GM19372 (cell line): ENCODE measurements at regions not wholly inside any gene's neighbourhood (a gene's known extent, or its start where the extent isn't known, plus 50 kb on each side); places are given as distances from the start of the nearest gene placed in this dataset.

Source experiments
- ATAC-seq: cut with Tn5 transposase; IDR thresholded peaks from one replicate; pipeline ENCODE4 v1.9.1; 2021; ENCODE audit warnings: mild to moderate bottlenecking, low read depth, moderate library complexity; ENCODE audit not compliant: unreplicated experiment

DNA sequence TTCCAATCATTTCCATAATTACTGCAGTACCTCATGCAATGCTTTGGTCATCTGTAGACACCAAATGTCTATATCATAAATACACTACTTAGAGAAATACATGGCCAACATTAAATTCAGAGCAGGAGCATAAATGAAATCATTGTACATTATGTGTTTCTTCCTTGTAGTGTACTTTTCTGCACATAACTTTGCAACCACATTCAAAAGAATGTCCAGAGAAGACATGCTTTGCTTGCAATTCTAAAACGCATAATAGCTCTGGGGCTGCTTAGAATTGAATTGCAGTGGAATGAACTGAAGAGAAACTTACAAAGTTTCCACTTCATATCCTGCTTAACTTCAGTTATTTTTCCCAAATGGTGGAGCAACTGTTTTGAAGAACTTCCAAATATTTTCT lies 664.4 kb downstream of the DSC3 start:
- no peak for ATAC-seq

DNA sequence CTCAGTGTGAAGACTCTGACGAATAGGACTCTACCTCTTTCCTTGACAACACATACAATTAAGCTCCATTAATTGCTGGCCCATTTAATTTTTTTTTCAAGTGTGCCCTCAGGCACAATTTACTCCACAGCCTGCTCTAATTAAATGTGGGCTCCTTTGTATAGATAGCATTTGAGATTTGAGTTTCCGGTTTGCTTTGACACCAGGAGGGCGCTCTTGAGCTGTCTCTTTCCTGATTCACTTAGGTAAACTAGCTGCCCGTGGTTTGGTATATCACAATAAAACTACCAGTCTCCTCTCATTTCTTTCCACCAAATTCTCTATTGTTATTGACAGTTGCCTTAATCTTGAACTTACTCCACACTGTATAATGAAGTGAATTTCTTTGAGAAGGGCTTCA lies 666.0 kb downstream of the DSC3 start:
- no peak for ATAC-seq

DNA sequence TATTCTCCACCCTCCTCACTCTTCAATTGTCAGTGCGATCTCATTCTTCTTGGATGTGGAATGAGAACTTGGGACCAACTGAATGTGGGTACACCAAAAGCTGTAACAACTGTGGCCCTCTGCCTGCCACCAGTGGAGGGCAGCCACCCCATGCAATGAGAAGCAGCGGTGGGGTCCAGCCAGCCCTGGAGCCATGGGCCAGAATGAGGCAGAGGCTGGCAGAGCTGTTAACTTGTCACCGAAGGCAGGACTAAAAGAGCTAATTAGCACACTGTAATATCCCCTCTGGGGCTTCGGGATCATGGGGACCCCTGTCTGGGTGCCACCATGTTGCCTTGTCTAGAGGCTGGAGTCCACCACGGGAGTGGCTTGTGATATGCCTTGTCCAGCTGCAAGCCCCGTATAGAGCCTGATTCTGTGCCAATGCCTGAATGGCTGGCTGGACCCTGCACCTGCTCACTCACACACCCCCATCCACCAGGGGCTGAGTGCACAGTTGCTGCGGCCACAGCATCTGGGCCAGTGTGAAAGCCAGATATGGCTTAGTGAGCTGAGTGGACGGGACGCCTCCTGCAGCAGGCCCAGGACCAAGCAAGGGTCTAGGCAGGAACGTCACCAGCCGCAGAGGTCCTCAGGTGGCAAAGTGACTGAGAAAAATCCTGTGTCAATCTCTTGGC lies 680.5 kb downstream of the DSC3 start:
- ATAC-seq = no peak

DNA sequence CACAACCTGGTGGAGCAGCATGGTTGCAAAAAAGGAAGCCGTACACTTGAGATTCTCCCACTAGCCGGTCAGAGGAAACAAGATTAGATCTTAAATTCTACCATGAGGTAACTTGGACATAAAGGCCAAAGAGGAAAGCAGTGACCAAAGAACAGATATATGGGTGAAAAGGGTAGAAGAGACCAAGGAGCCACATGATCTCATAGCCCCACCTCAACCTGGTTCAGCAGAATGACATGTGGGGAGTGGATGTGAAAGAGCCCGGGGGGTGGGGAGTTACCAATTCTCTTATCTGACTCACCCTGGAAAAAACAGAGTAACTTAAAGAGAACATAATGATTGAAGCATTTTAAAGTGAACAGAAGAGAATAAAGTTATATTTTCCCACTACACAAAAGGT lies 683.0 kb downstream of the DSC3 start:
- ATAC-seq = no peak

DNA sequence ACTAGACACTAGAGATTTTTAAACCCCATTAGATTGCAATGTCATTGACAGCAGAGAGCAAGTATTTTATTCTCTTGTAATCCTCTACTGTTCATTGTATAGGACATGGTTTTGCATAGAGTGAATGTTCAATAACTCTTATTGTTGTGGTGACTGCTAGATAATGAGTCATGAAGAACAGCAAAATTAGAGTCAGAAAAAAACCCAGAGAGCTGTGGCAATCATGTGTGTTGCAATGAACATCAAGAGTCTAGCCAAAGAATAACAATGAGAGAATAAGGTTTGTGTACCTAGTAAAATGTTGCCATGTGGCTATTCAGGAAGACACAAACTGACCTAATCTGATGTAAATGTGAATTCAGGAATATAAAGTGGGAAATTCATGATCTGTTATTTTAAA lies 684.0 kb downstream of the DSC3 start:
- no peak for ATAC-seq

DNA sequence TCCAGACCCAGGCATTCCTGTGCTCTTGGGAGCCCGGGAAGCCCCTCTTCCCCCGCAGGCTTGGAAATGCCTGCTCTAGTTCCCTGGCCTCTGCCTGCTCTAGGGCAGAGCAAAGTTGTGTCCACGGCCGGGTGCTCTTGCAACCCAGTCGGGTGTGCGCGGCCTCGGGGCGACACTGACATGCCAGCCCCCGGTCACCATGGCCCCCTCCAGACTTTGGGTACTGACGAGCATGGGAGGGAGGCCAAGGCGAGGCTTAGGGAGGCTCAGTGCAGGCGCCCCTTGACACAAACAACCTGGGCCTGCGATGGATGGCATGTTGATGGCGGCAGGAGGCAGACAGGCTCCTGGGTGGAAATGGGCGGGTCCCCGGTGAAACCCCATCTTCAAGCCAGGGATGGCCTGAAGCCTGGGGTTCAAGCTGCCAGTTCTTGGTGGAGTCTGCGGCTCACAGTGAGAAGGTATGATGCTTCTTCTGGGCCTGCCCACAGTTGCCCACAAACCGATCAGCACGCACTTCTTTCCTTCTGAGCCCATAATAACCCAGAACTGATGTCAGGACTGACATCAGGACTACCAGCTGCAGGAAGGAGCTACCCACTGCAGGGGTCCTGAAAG lies 689.9 kb downstream of the DSC3 start:
- ATAC-seq = no peak

DNA sequence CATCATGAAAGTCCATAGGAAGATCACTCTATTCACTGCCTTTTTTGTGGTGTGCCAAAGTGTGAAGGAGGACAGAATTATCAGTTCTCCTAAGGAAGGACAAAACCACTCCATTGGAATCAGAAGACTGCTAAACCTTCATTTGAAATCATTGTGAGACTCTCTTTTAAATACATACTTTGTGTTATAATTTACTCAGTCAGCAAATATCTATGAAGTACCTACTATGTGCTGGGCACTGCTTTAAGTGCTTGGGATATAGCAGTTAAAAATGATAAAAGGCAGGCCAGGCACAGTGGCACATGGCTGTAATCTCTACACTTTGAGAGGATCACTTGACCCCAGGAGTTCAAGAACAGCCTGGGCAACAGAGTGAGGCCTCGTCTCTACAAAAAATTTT lies 692.3 kb downstream of the DSC3 start:
- ATAC-seq = no peak

DNA sequence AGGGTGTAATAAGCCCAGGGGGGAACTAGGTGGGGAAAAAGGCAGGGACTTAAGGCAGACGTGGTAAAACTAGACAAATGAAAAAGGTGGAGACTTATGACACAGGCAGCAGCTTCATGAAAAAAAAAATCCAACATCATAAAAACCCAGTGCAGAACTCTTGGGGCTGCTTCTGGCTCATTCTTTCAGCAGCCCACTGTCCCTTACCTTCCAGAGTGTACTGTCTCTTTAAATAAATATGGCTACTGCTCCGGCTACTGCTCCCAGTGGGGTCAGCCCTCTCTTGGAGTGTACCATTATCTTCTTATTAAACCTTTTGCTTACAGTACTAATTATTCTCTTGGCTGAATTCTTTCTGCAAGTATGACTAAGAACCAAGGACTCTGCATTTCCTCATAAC lies 699.5 kb downstream of the DSC3 start:
- no peak for ATAC-seq

DNA sequence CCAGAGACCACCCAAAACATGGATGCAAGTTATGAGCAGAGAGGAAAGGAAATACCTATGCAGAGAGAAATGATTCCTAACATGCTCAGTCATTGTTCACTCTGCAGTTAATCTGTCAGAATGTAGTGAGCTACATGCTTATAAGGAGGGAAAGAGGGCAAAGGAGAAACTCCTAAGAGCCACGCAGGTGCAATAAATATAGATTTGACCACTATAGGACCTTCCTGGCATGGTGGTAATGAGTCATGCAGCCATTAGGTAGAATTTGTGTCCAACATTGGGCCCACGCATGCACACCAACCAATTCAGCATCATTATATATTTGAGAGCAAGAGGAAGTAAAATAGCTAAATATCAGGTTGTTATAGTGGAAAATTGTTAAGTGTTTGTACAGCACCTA lies 699.9 kb downstream of the DSC3 start:
- ATAC-seq = no peak

DNA sequence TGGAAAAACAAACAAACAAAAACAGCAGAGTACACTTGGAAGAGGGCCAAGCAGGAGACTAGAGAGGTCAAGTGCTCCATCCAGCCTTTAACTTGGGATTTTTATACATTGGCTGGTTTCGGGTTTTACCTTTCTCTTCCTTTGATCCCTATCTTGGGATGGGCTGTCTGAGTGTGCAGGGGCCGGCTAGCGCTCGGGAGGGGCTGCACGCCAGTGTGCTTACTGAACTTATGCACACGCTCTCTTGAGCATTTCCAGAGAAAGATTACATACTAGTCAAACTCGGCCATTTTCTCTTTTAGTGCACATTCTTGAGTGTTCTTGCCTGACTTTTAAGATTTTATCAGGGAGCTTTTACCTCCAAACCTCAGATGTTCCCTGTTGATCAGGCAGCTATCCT lies 707.8 kb downstream of the DSC3 start:
- no peak for ATAC-seq

DNA sequence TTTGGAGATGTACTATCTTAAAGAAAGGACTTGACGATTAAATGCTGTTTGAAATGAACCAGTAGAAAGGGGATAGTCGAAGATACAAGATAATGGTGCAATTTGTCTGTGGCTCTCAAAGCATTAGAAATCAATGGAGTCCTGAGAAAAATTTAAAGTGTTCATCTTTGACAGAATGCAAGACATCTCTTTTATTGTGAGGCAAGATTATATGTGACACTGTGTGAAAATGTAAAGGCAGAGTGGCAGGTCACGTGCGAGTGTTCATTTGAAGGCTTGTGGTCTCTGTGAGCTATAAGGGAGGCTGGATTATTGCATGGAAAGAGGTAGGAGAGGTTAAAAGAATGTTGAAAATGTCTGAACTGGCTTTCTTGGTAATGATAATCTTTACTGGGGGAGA lies 709.2 kb downstream of the DSC3 start:
- no peak for ATAC-seq

DNA sequence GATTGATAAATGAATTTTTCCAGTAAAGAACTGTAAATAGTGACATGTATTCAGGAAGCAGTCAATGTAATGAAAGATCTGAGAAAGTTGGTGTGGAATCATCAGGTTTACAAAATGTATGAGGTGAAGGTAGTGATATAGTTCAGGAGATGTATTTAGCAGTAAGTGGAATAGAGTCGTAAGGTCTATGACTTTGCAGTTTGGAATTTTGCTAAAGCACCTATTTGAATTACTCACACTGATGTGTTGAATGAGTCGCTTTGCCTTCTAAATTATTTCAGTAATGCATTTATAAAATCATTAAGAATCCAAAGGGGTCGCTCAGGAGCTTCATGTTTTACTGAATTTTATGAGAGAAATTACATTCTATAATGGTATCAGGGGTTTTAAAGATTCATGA lies 713.7 kb downstream of the DSC3 start:
- no peak for ATAC-seq

DNA sequence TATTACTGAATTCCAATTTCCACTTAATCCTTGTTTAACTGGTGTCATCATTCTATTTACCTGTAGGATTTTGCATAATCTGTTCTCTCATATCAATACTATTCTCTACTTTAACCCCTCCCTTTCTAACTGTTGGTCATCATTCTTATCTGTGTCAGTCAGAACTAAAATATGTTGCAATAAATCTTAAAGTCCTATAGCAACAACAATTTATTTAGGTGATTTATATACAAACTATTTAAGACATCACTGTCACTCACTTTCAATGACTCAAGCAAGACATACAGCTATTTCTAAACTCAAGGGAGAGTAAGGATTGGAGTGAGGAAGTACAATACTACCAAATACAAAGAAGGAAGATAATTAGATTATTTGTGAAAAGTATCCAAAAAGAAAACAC lies 740.4 kb downstream of the DSC3 start:
- no peak for ATAC-seq

DNA sequence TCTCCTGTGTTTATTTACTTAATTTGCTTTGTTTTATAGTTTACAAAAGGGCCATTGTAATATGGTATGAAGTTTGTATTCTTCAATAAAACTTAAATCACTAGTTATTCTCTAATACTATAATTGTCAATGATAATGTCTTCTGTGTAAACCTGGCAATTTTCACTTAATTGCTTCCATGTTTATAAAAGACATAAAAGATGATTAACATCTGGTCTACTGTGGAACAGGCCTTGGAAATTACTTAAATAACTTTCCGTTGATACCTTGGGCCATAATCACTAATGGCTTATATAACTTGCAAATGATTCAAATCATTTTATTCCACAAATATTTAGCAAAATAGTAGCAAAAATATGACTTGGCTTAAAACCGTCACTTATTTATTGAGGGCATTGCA lies 743.8 kb downstream of the DSC3 start:
- no peak for ATAC-seq

DNA sequence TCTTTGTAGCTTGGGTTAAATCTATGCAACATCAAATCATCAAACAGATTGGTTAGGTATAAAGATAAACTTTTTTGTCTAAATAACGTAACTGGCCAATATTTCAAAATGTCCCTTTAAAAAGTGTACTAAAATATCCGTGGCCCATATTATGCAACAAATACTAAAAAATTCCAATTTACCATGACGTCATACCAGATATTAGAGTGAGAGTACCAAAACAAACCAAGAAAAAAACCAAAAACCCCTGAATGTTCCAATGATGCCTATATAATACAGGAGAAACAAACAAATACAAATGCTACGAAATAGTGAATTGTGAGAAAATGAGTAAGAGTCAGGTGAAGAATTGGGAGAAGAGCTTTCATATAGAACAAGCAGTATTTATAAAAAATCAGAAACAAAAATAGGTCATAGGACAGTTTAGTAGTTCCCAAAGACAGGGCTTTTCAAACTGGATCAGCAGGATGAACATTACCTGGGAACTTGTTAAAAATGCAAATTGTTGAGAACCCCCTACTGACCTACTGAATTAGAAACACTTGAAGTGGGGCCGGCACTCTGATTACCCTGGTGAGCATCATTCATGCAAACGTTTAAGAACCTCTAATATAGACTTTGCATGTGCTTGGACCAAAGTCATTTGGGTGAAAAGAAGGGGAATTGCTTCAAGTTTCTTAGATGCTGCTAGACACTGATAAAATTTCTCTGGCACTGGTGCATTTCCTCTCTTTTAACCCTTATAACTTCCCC lies 753.7 kb downstream of the DSC3 start:
- ATAC-seq = no peak

DNA sequence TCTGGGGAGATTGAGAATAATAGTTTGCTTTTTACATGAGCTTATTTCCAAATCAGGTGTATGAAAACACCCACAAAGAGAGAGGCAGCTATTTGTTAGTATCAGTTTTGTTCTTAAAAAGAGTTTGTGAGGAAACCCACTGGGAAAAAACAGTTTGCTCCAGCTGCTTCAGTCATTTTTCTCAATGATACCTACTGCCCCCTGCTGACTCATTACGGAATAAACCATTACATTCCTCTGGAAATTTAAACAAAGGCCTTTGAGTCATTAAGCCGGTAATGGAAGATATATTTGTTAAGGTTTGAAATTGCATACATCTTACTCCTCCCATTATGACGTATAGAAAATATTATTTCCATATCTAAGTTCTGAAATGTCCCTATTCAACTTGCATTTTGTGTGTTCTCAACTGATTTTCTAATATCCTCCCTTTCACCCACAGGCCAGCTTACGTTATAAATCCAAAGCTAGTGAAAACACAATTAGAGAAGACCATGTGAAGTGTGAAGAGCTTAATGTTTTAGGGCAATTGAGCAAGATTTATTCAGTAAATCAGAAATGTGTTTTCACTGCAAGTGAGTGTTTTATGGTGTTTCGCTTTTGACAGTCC lies 761.6 kb downstream of the DSC3 start:
- ATAC-seq = no peak

DNA sequence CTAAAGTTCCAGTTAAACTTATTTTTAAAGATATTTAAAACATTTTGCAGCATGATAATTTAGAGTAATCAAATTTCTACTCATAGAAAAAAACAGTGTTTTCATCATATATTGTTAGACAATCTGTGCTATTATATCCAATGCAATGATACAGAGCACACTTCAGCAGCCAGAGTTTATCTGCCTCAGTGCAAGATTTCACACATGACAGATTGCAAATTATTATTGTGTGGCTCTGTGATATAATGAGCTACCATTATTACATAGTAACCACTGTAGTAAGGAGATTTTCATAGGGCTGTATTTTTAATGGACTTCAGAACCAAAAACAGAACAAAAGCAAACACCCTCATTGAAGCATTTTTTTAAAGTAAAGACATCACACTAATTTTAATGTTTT lies 762.4 kb downstream of the DSC3 start:
- ATAC-seq = no peak

DNA sequence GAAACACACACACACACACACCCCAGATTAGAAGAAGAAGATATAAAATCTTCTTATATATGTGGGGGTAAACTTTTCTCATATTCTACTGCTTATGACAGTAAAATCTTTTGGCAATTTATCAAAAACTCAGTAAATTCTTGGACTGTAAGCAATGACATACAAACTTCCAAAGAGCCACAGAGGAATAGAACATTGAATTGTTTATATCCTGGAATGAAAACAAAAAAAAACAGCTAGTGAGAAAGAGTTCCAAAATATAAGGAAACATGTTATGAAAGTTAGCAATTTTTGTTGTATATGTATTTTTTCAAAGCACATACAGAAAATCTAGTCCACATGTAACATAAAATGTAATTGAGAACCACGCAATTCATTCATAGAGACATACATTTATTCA lies 764.9 kb downstream of the DSC3 start:
- ATAC-seq = no peak

DNA sequence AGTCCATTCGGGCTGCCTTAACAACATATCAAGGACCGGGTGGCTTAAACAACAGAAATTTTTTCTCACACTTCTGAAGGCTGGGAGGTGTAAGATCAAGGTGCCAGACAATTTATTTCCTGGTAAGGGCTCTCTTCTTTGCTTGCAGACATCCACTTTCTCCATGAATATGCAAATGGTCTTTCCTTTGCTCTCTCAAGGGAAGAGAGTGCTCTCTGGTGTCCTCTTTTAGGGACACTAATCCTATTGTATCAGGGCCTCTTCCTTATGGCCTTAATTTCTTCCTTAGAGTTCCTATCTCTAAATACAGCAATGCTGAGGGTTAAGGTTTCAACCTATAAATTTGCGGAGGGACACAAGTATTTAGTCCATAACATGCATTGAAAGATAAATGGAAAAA lies 770.8 kb downstream of the DSC3 start:
- ATAC-seq = no peak

DNA sequence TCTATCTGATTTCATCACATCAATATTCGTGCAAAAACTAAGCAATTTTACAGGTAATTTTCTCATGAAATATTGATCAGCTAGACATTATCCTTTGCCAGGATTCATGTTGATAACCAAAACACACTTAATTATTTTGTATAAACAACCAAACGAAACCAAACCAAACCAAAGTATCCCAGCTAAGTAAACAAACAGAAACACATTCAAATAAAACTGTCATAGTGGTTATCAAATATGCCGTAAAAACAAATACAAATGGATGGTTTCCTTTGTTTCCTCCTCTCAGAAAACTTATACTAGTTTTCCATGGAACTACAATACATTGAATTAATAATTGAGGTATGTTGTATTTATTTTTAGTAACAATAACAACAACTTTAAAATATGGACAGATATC lies 777.4 kb downstream of the DSC3 start:
- no peak for ATAC-seq

DNA sequence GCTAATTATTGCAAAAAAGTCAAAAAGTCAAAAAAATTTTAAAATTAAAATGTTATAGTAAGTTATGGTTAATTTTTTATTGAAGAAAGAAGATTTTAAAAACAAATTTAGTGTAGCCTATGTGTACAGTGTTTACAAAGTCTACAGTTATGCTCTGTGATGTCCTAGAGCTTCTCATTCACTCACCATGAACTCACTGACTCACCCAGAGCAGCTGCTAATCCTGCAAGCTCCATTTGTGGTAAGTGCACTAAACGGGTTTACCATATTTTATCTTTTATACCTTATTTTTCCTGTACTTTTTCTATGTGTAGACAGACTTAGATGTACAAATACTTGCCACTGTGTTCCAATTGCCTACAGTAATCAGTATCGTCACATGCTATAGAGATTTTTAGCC lies 788.2 kb downstream of the DSC3 start:
- ATAC-seq = no peak

DNA sequence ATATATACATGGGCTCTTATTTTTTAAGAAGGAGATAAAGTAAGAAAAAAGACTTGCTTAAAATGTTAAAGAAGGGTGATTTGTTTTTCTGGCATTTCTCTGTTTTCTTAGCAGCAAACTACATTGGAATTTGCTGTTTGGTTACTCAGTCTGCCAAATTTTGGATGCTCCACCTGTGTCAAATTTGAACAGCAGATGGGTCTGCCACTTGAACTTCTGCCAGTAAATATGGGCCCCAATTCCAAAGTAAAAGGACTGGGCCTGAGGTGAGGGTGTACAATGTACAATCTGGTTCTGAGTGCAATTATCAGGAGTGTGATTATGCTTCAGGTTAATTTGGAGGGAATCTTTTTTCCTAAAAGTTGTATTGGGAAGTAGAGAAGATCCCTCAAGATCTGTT lies 794.5 kb downstream of the DSC3 start:
- no peak for ATAC-seq
